SK-N-SH (cell line): ENCODE measurements at regions not wholly inside any gene's neighbourhood (a gene's known extent, or its start where the extent isn't known, plus 50 kb on each side); places are given as distances from the start of the nearest gene placed in this dataset.

Source experiments
- CTCF ChIA-PET: fragments of 300-600, 350-600 bp; formaldehyde crosslinking; extraction: SDS; loops from one replicate; lab custom pipeline; 2021; lab: Yijun Ruan, JAX
- POLR2A ChIA-PET: fragments of 350-600 bp; sonication (Branson Sonifier 250); formaldehyde crosslinking; extraction: SDS; loops from one replicate; lab custom pipeline; 2020; ENCODE audit warnings: antibody characterized with exemption, inconsistent platforms; lab: Yijun Ruan, JAX
- DNase-seq: peaks from one replicate; pipeline ENCODE4 v3.0.0; 2012
- H2AFZ ChIP-seq: fragments of 200-600 bp; sonication (generic); 2 replicates; pipeline ENCODE4 v1.8.1; 2016; ENCODE audit warnings: antibody characterized with exemption, mild to moderate bottlenecking, low read depth
- H3F3A ChIP-seq: fragments of 200-600 bp; sonication (generic); replicated peaks from 2 replicates; pipeline ENCODE3; 2016; ENCODE audit warnings: antibody characterized with exemption, mild to moderate bottlenecking; ENCODE audit not compliant: insufficient read depth
- H3K27ac ChIP-seq, 2 experiments: fragments of 200-500 bp in 1 of 2; fragments of 200-600 bp in 1 of 2; sonication (Bioruptor generic) in 1 of 2; sonication (generic), shearing (Covaris generic) in 1 of 2; 2 replicates each; pipeline versions ENCODE4 v1.5.1 to v1.6.1; 2014 to 2016; ENCODE audit warnings: low read depth in 2 of 2, inconsistent platforms in 1 of 2, low read length in 1 of 2, mild to moderate bottlenecking in 1 of 2, mixed read lengths in 1 of 2
- H3K27me3 ChIP-seq: fragments of 200-600 bp; sonication (generic), shearing (Covaris generic); 2 replicates; pipeline ENCODE4 v1.6.1; 2016; ENCODE audit warnings: mixed run types; ENCODE audit not compliant: insufficient read depth
- H3K36me3 ChIP-seq, 2 experiments: fragments of 200-500 bp in 1 of 2; fragments of 200-600 bp in 1 of 2; sonication (Bioruptor generic) in 1 of 2; sonication (generic) in 1 of 2; replicated peaks in 1 of 2; 2 replicates each; pipeline versions ENCODE3 to v1.5.1; 2014 to 2016; ENCODE audit warnings: low read length in 1 of 2, mild to moderate bottlenecking in 1 of 2; ENCODE audit not compliant: insufficient read depth in 2 of 2, control insufficient read depth in 1 of 2
- H3K4me1 ChIP-seq, 2 experiments: fragments of 200-500 bp in 1 of 2; fragments of 200-600 bp in 1 of 2; sonication (Bioruptor generic) in 1 of 2; sonication (generic), shearing (Covaris generic) in 1 of 2; 2 replicates each; pipeline versions ENCODE4 v1.5.1 to v1.6.1; 2014 to 2016; ENCODE audit warnings: low read depth in 1 of 2, low read length in 1 of 2, mixed run types in 1 of 2; ENCODE audit not compliant: insufficient read depth in 2 of 2, control insufficient read depth in 1 of 2
- H3K4me2 ChIP-seq: fragments of 200-600 bp; sonication (generic), shearing (Covaris generic); 2 replicates; pipeline ENCODE4 v1.6.1; 2017; ENCODE audit warnings: mixed run types
- H3K4me3 ChIP-seq, 2 experiments: fragments of 200-500 bp in 1 of 2; fragments of 200-600 bp in 1 of 2; sonication (Bioruptor generic) in 1 of 2; sonication (generic), shearing (Covaris generic) in 1 of 2; 2 replicates each; pipeline versions ENCODE4 v1.5.1 to v1.8.1; 2014 to 2016; ENCODE audit warnings: low read depth in 2 of 2, inconsistent platforms in 1 of 2, low read length in 1 of 2, mild to moderate bottlenecking in 1 of 2, mixed read lengths in 1 of 2, moderate library complexity in 1 of 2
- H3K79me2 ChIP-seq: fragments of 200-600 bp; sonication (generic); 2 replicates; pipeline ENCODE4 v1.8.1; 2017; ENCODE audit warnings: mild to moderate bottlenecking; ENCODE audit not compliant: insufficient read depth
- H3K9ac ChIP-seq: fragments of 200-600 bp; sonication (generic); 2 replicates; pipeline ENCODE4 v1.6.1; 2017; ENCODE audit warnings: mixed run types
- H3K9me2 ChIP-seq: fragments of 200-600 bp; sonication (generic); 2 replicates; pipeline ENCODE4 v1.6.1; 2017; ENCODE audit warnings: mixed run types
- H3K9me3 ChIP-seq: fragments of 200-600 bp; sonication (generic); 2 replicates; pipeline ENCODE4 v1.6.1; 2017; ENCODE audit warnings: mixed run types, mild to moderate bottlenecking, moderate library complexity
- H4K20me1 ChIP-seq: fragments of 200-600 bp; sonication (generic); 2 replicates; pipeline ENCODE4 v1.6.1; 2017; ENCODE audit warnings: mild to moderate bottlenecking, mixed run types; ENCODE audit not compliant: insufficient read depth
- EZH2phosphoT487 ChIP-seq: fragments of 200-600 bp; sonication (generic); IDR thresholded peaks from 2 replicates; pipeline ENCODE4 v1.6.1; 2017; ENCODE audit warnings: low read depth, mixed run types, mild to moderate bottlenecking, antibody characterized with exemption, moderate library complexity, borderline replicate concordance
- FOSL2 ChIP-seq: IDR thresholded peaks from 2 replicates; pipeline ENCODE4 v1.4.0; 2012; ENCODE audit warnings: low read depth, mild to moderate bottlenecking, moderate library complexity, borderline replicate concordance
- FOXM1 ChIP-seq: IDR thresholded peaks from 2 replicates; pipeline ENCODE4 v1.4.0; 2012; ENCODE audit warnings: low read depth, mild to moderate bottlenecking
- GATA2 ChIP-seq: sonication (generic); formaldehyde crosslinking; IDR thresholded peaks from 2 replicates; pipeline ENCODE4 v1.5.0; 2020; ENCODE audit warnings: mild to moderate bottlenecking, missing genetic modification reagents
- MEF2A ChIP-seq: IDR thresholded peaks from 2 replicates; pipeline ENCODE4 v1.4.0; 2012; ENCODE audit warnings: low read depth, borderline replicate concordance
- MXI1 ChIP-seq: IDR thresholded peaks from 2 replicates; pipeline ENCODE4 v1.6.1; 2012; ENCODE audit warnings: mild to moderate bottlenecking, low read depth, low read length, improper control_type of control experiment
- NFIC ChIP-seq: IDR thresholded peaks from 2 replicates; pipeline ENCODE4 v1.4.0; 2012; ENCODE audit warnings: borderline replicate concordance
- NRF1 ChIP-seq: IDR thresholded peaks from 2 replicates; pipeline ENCODE4 v1.6.1; 2012; ENCODE audit warnings: low read depth, mild to moderate bottlenecking, low read length
- POLR2AphosphoS5 ChIP-seq: IDR thresholded peaks from 2 replicates; pipeline ENCODE4 v1.6.1; 2012; ENCODE audit warnings: low read depth, low read length
- RFX5 ChIP-seq: IDR thresholded peaks from 2 replicates; pipeline ENCODE4 v1.6.1; 2012; ENCODE audit warnings: mild to moderate bottlenecking, improper control_type of control experiment, low read length
- SIN3A ChIP-seq: IDR thresholded peaks from 2 replicates; pipeline ENCODE4 v1.6.1; 2012; ENCODE audit warnings: low read depth, mild to moderate bottlenecking, low read length, moderate library complexity, borderline replicate concordance
- SMC3 ChIP-seq: IDR thresholded peaks from 2 replicates; pipeline ENCODE4 v1.6.1; 2012; ENCODE audit warnings: low read depth, low read length, improper control_type of control experiment
- TAF1 ChIP-seq: IDR thresholded peaks from 2 replicates; pipeline ENCODE4 v1.6.1; 2012; ENCODE audit warnings: low read depth, mild to moderate bottlenecking, low read length, moderate library complexity, borderline replicate concordance
- TEAD4 ChIP-seq: IDR thresholded peaks from 2 replicates; pipeline ENCODE4 v1.4.0; 2012; ENCODE audit warnings: mild to moderate bottlenecking, borderline replicate concordance; ENCODE audit not compliant: insufficient read depth
- WGBS: methylation state at CpG from one replicate; pipeline ENCODE4 v1.1.6; 2017; ENCODE audit warnings: low lambda C conversion rate; 5-methylcytosine and 5-hydroxymethylcytosine counted together
- TF ChIP-seq, protein P1 (sequence below): IDR thresholded peaks from 2 replicates; pipeline ENCODE4 v1.4.0; 2012; ENCODE audit warnings: low read depth, borderline replicate concordance
- TF ChIP-seq, protein P2 (sequence below): IDR thresholded peaks from 2 replicates; pipeline ENCODE4 v1.4.0; 2012; ENCODE audit warnings: low read depth
- TF ChIP-seq, protein P3 (sequence below): IDR thresholded peaks from 2 replicates; pipeline ENCODE4 v1.6.1; 2012; ENCODE audit warnings: mild to moderate bottlenecking, low read depth, low read length, moderate library complexity
- TF ChIP-seq, protein P4 (sequence below): fragments of 150-350 bp; IDR thresholded peaks from 2 replicates; pipeline ENCODE4 v1.6.1; 2016; ENCODE audit warnings: mild to moderate bottlenecking, low read depth, low read length

DNA sequence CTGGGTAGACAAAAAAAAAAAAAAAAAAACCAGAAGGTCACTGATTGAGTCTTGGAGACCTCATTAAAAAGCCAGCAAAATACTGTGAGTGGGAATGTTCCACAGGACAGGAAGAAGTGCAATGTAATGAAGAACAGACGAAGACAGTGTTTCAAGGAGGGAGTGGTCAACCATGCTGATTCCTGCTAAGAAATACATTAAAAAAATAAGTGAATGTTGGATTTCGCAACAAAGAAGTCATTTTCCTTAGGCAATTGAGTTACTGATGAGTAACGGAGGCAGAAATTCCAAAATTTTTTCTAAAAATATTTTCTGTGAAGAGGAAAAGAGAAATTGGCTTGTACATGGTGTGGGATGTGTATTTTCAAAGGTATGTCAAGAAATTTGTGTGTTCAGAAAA is 94.3 kb upstream of the FAM47B start:
- WGBS, result 6% methylated on average over 3 of the region's 3 CpGs
- Histone ChIP-seq H3K9me2 (no peaks in the 10 kb centered on the region), H2AFZ (no peak overlapping the region), H3K36me3 (no peaks in the 10 kb centered on the region), H3K9me3 (no peaks in the 10 kb centered on the region), H3K79me2 (no peaks in the 10 kb centered on the region), H3K4me1 (no peaks in the 10 kb centered on the region), H3K9ac (no peak overlapping the region), H3K27ac (no peak overlapping the region), H4K20me1 (no peaks in the 10 kb centered on the region), H3F3A (no peaks in the 10 kb centered on the region), H3K4me2 (no peak overlapping the region), H3K4me3 (no peak overlapping the region), H3K27me3 (no peaks in the 10 kb centered on the region)
- DNase-seq, result no peak
- ChIA-PET CTCF (no interaction called here), POLR2A (no interaction called here)
- no peak for TF ChIP-seq MXI1
- no peak for TF ChIP-seq MEF2A
- TF ChIP-seq NRF1, result no peak
- TF ChIP-seq, protein P1, sequence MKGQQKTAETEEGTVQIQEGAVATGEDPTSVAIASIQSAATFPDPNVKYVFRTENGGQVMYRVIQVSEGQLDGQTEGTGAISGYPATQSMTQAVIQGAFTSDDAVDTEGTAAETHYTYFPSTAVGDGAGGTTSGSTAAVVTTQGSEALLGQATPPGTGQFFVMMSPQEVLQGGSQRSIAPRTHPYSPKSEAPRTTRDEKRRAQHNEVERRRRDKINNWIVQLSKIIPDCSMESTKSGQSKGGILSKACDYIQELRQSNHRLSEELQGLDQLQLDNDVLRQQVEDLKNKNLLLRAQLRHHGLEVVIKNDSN, result no peak
- no peak for TF ChIP-seq TEAD4

DNA sequence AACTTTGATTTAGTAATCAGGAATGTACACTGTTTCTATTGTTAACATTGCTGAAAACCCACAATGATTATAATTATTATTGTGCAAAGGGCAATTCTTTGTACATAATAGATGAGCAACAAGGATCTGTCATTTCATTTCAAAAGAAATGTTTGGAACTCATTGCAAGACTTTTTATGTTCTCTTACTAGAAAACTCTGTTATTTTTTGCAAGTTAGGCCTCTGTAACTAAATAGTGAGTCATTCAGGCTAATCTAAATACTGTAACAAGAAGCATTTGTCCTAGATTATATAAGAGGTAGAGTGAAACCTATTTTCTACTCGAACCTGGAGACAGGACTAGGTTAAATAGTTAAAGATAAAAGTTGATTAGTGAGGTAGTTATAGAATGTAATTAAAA is 93.2 kb upstream of the FAM47B start:
- Histone ChIP-seq H3K27ac (no peak overlapping the region), H3K79me2 (no peaks in the 10 kb centered on the region), H3K9ac (no peak overlapping the region), H3K9me3 (no peaks in the 10 kb centered on the region), H3F3A (no peaks in the 10 kb centered on the region), H3K36me3 (no peaks in the 10 kb centered on the region), H4K20me1 (no peaks in the 10 kb centered on the region), H3K27me3 (no peaks in the 10 kb centered on the region), H3K4me1 (no peaks in the 10 kb centered on the region), H3K9me2 (no peaks in the 10 kb centered on the region), H3K4me2 (no peak overlapping the region), H3K4me3 (no peak overlapping the region), H2AFZ (no peak overlapping the region)
- POLR2A ChIA-PET, result no interaction called here
- 0% methylated on average over 1 of the region's 1 CpG for WGBS
- TF ChIP-seq, protein P2, sequence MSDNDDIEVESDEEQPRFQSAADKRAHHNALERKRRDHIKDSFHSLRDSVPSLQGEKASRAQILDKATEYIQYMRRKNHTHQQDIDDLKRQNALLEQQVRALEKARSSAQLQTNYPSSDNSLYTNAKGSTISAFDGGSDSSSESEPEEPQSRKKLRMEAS, result no peak
- TF ChIP-seq POLR2AphosphoS5 (no peak), SIN3A (no peak), FOXM1 (no peak), NRF1 (no peak), TAF1 (no peak), GATA2 (CRISPR knock-in tag) (no peak), SMC3 (no peak), EZH2phosphoT487 (no peak), RFX5 (no peak), NFIC (no peak), FOSL2 (no peak), TEAD4 (no peak)
- TF ChIP-seq, protein P3, sequence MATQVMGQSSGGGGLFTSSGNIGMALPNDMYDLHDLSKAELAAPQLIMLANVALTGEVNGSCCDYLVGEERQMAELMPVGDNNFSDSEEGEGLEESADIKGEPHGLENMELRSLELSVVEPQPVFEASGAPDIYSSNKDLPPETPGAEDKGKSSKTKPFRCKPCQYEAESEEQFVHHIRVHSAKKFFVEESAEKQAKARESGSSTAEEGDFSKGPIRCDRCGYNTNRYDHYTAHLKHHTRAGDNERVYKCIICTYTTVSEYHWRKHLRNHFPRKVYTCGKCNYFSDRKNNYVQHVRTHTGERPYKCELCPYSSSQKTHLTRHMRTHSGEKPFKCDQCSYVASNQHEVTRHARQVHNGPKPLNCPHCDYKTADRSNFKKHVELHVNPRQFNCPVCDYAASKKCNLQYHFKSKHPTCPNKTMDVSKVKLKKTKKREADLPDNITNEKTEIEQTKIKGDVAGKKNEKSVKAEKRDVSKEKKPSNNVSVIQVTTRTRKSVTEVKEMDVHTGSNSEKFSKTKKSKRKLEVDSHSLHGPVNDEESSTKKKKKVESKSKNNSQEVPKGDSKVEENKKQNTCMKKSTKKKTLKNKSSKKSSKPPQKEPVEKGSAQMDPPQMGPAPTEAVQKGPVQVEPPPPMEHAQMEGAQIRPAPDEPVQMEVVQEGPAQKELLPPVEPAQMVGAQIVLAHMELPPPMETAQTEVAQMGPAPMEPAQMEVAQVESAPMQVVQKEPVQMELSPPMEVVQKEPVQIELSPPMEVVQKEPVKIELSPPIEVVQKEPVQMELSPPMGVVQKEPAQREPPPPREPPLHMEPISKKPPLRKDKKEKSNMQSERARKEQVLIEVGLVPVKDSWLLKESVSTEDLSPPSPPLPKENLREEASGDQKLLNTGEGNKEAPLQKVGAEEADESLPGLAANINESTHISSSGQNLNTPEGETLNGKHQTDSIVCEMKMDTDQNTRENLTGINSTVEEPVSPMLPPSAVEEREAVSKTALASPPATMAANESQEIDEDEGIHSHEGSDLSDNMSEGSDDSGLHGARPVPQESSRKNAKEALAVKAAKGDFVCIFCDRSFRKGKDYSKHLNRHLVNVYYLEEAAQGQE, result no peak
- TF ChIP-seq, protein P1, result no peak
- TF ChIP-seq, protein P4, sequence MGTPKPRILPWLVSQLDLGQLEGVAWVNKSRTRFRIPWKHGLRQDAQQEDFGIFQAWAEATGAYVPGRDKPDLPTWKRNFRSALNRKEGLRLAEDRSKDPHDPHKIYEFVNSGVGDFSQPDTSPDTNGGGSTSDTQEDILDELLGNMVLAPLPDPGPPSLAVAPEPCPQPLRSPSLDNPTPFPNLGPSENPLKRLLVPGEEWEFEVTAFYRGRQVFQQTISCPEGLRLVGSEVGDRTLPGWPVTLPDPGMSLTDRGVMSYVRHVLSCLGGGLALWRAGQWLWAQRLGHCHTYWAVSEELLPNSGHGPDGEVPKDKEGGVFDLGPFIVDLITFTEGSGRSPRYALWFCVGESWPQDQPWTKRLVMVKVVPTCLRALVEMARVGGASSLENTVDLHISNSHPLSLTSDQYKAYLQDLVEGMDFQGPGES, result no peak
- CTCF ChIA-PET, result no interaction called here
- DNase-seq, result no peak
